HCT116 (cell line): ENCODE measurements at regions not wholly inside any gene's neighbourhood (a gene's known extent, or its start where the extent isn't known, plus 50 kb on each side); places are given as distances from the start of the nearest gene placed in this dataset.

ENCODE experiments used
- ATAC-seq: fragments of 200-7000 bp; cut with Tn5 transposase; 2 replicates; pipeline ENCODE4 v1.9.1; 2020; ENCODE audit warnings: mild to moderate bottlenecking, moderate library complexity
- BruUV-seq: library from RNA; stranded (reverse); fragments of 400-500 nt; replicated peaks from 2 replicates; lab custom pipeline; 2021; lab: Mats Ljungman, UMichigan
- CTCF ChIA-PET: fragments of 300-600 bp; sonication (Branson Sonifier 250); formaldehyde crosslinking; loops from one replicate; lab custom pipeline; 2021; ENCODE audit warnings: antibody characterized with exemption; lab: Charles Lee
- POLR2A ChIA-PET: fragments of 300-600, 350-600 bp; sonication (Branson Sonifier 250); formaldehyde crosslinking; loops from one replicate; lab custom pipeline; 2021; ENCODE audit warnings: antibody characterized with exemption; lab: Charles Lee
- RAD21 ChIA-PET, 2 experiments: fragments of 300-600 bp; sonication (Branson Sonifier 250); formaldehyde crosslinking; loops; one replicate each; lab custom pipeline; 2023; ENCODE audit warnings: low total read pairs in 2 of 2; ENCODE audit not compliant: uncharacterized antibody in 2 of 2, unreplicated experiment in 2 of 2, low non-redundant PET in 1 of 2; lab: Charles Lee
- DNase-seq: peaks from one replicate; pipeline ENCODE4 v3.0.0-alpha.2; 2010; ENCODE audit warnings: low read depth, low spot score
- H2AFZ ChIP-seq: fragments of 200-600 bp; shearing (Covaris generic), sonication (generic); 2 replicates; pipeline ENCODE4 v1.6.1; 2017; ENCODE audit warnings: low read depth, mixed run types, mixed read lengths, antibody characterized with exemption, low read length; ENCODE audit not compliant: poor library complexity, severe bottlenecking
- H3K27ac ChIP-seq: 2 replicates; pipeline ENCODE4 v1.5.1; 2012; ENCODE audit warnings: low read depth, low read length
- H3K27me3 ChIP-seq: fragments of 200-600 bp; sonication (generic); 2 replicates; pipeline ENCODE4 v1.6.1; 2016; ENCODE audit warnings: mixed run types, low read length, mixed read lengths; ENCODE audit not compliant: insufficient read depth
- H3K36me3 ChIP-seq, 2 experiments: fragments of 200-500 bp in 1 of 2; fragments of 200-600 bp in 1 of 2; sonication (Bioruptor generic) in 1 of 2; sonication (generic) in 1 of 2; 2 replicates each; pipeline versions ENCODE4 v1.5.1 to v1.6.1; 2014 to 2016; ENCODE audit warnings: low read length in 2 of 2, inconsistent platforms in 1 of 2, mixed read lengths in 1 of 2, mixed run types in 1 of 2; ENCODE audit not compliant: insufficient read depth in 2 of 2, control insufficient read depth in 1 of 2
- H3K4me1 ChIP-seq, 2 experiments: fragments of 200-600 bp in 1 of 2; sonication (generic) in 1 of 2; 2 replicates each; pipeline versions ENCODE4 v1.5.1 to v1.6.1; 2012 to 2017; ENCODE audit warnings: low read length in 2 of 2, inconsistent platforms in 1 of 2, mild to moderate bottlenecking in 1 of 2, mixed read lengths in 1 of 2, mixed run types in 1 of 2, moderate library complexity in 1 of 2; ENCODE audit not compliant: insufficient read depth in 2 of 2, control insufficient read depth in 1 of 2
- H3K4me2 ChIP-seq: fragments of 200-600 bp; sonication (generic); 2 replicates; pipeline ENCODE4 v1.6.1; 2017; ENCODE audit warnings: mixed run types, low read length, mixed read lengths
- H3K4me3 ChIP-seq, 2 experiments: fragments of 200-600 bp in 1 of 2; sonication (generic) in 1 of 2; replicated peaks in 1 of 2; 2 replicates each; pipeline ENCODE4 v1.5.1; 2011 to 2016; ENCODE audit warnings: low read length in 2 of 2, control low read depth in 1 of 2, low read depth in 1 of 2, mild to moderate bottlenecking in 1 of 2, mixed read lengths in 1 of 2, mixed run types in 1 of 2
- H3K79me2 ChIP-seq: fragments of 200-600 bp; sonication (generic); 2 replicates; pipeline ENCODE4 v1.6.1; 2017; ENCODE audit warnings: mild to moderate bottlenecking, mixed run types, low read length, moderate library complexity, mixed read lengths; ENCODE audit not compliant: insufficient read depth
- H3K9ac ChIP-seq: fragments of 200-600 bp; sonication (generic); 2 replicates; pipeline ENCODE4 v1.6.1; 2016; ENCODE audit warnings: low read length, mixed read lengths
- H3K9me2 ChIP-seq: fragments of 200-600 bp; sonication (generic), shearing (Covaris generic); 2 replicates; pipeline ENCODE4 v1.6.1; 2017; ENCODE audit warnings: mixed run types, mild to moderate bottlenecking, moderate library complexity; ENCODE audit not compliant: insufficient read depth
- H3K9me3 ChIP-seq, 2 experiments: fragments of 200-500 bp in 1 of 2; fragments of 200-600 bp in 1 of 2; sonication (Bioruptor generic) in 1 of 2; sonication (generic) in 1 of 2; 2 replicates each; pipeline ENCODE4 v1.6.1; 2014 to 2017; ENCODE audit warnings: low read length in 2 of 2, mixed read lengths in 2 of 2, inconsistent platforms in 1 of 2, low read depth in 1 of 2, mild to moderate bottlenecking in 1 of 2, mixed run types in 1 of 2, moderate library complexity in 1 of 2; ENCODE audit not compliant: control insufficient read depth in 1 of 2, insufficient read depth in 1 of 2
- H4K20me1 ChIP-seq: fragments of 200-600 bp; sonication (generic), shearing (Covaris generic); 2 replicates; pipeline ENCODE4 v1.6.1; 2017; ENCODE audit warnings: mixed run types, mild to moderate bottlenecking, moderate library complexity; ENCODE audit not compliant: insufficient read depth
- ATF3 ChIP-seq: IDR thresholded peaks from 2 replicates; pipeline ENCODE4 v1.6.1; 2012
- CEBPB ChIP-seq: IDR thresholded peaks from 2 replicates; pipeline ENCODE4 v1.6.1; 2012; ENCODE audit warnings: low read depth
- CTCF ChIP-seq, 3 experiments: fragments of 200-600 bp in 1 of 3; sonication (generic) in 1 of 3; IDR thresholded peaks in 2 of 3; conservative IDR thresholded peaks in 1 of 3; 2 replicates each; pipeline ENCODE4 v1.5.1; 2012 to 2017; ENCODE audit warnings: low read depth in 2 of 3, low read length in 2 of 3, antibody characterized with exemption in 1 of 3, borderline replicate concordance in 1 of 3, control low read depth in 1 of 3, mild to moderate bottlenecking in 1 of 3, mixed read lengths in 1 of 3, mixed run types in 1 of 3, moderate library complexity in 1 of 3; ENCODE audit not compliant: insufficient read depth in 1 of 3
- EGR1 ChIP-seq: IDR thresholded peaks from 2 replicates; pipeline ENCODE4 v1.6.1; 2012; ENCODE audit warnings: low read depth
- ELF1 ChIP-seq: IDR thresholded peaks from 2 replicates; pipeline ENCODE4 v1.6.1; 2012; ENCODE audit warnings: low read depth, borderline replicate concordance
- FOSL1 ChIP-seq: IDR thresholded peaks from 2 replicates; pipeline ENCODE4 v1.6.1; 2012; ENCODE audit warnings: low read depth
- MAX ChIP-seq: IDR thresholded peaks from 2 replicates; pipeline ENCODE4 v1.6.1; 2012
- RAD21 ChIP-seq: IDR thresholded peaks from 2 replicates; pipeline ENCODE4 v1.6.1; 2012; ENCODE audit warnings: low read depth, mild to moderate bottlenecking
- SIN3A ChIP-seq: IDR thresholded peaks from 2 replicates; pipeline ENCODE4 v1.6.1; 2012; ENCODE audit warnings: low read depth
- SP1 ChIP-seq: IDR thresholded peaks from 2 replicates; pipeline ENCODE4 v1.6.1; 2012; ENCODE audit warnings: low read depth
- TCF7L2 ChIP-seq: IDR thresholded peaks from 2 replicates; pipeline ENCODE4 v1.7.0; 2011; ENCODE audit warnings: borderline replicate concordance, inconsistent platforms; ENCODE audit not compliant: insufficient read depth, insufficient read length; ENCODE audit errors: extremely low read depth
- YY1 ChIP-seq: IDR thresholded peaks from 2 replicates; pipeline ENCODE4 v1.6.1; 2011; ENCODE audit warnings: low read length, low read depth, moderate library complexity, mild to moderate bottlenecking; ENCODE audit not compliant: insufficient replicate concordance; ENCODE audit errors: extremely low read depth
- ZBTB33 ChIP-seq: IDR thresholded peaks from 2 replicates; pipeline ENCODE4 v1.6.1; 2011; ENCODE audit warnings: mild to moderate bottlenecking, low read length, moderate library complexity; ENCODE audit not compliant: insufficient replicate concordance; ENCODE audit errors: extremely low read depth
- ZFX ChIP-seq: fragments of 450-650 bp; IDR thresholded peaks from 2 replicates; pipeline ENCODE4 v1.6.1; 2017
- ZNF274 ChIP-seq: fragments of 200-500 bp; sonication (Bioruptor generic); IDR thresholded peaks from 2 replicates; pipeline ENCODE4 v1.6.1; 2014; ENCODE audit warnings: mild to moderate bottlenecking, low read depth, low read length, inconsistent platforms
- intact Hi-C: fragments of 100-400 bp; cut with micrococcal nuclease; formaldehyde crosslinking; loops from 2 replicates; pipeline ENCODE4 v1.10.0; 2022

- Histone ChIP-seq H4K20me1 (no peaks in the 10 kb centered on the region), H3K4me3 (no peak overlapping the region), H3K27me3 (no peaks in the 10 kb centered on the region), H3K27ac (no peak overlapping the region), H3K4me2 (no peak overlapping the region), H3K36me3 (no peaks in the 10 kb centered on the region), H3K9ac (no peak overlapping the region), H3K4me1 (no peaks in the 10 kb centered on the region), H3K9me2 (no peaks in the 10 kb centered on the region), H3K9me3 (no peaks in the 10 kb centered on the region), H3K79me2 (no peaks in the 10 kb centered on the region), H2AFZ (no peak overlapping the region)
- DNase-seq (no peak), ATAC-seq (no peak)
- RAD21 ChIA-PET = no interaction called here
- CTCF ChIA-PET = no interaction called here
- no peak for TF ChIP-seq TCF7L2
- TF ChIP-seq SIN3A = no peak
- TF ChIP-seq YY1 = no peak
- no peak for TF ChIP-seq RAD21
- TF ChIP-seq ZBTB33 = no peak
- TF ChIP-seq ELF1 = no peak
- no peak for TF ChIP-seq FOSL1
- no peak for TF ChIP-seq CTCF (IDR thresholded peaks at IDR 0.05 in 2 of 3, conservative IDR thresholded peaks at IDR 0.05 in 1 of 3; ENCODE audit: borderline replicate concordance in 1 of 3, insufficient read depth in 1 of 3, low read depth in 2 of 3, low read length in 2 of 3)
- TF ChIP-seq EGR1 = no peak
- no peak for TF ChIP-seq ATF3
- no peak for TF ChIP-seq ZNF274
- no peak for TF ChIP-seq MAX
- no peak for TF ChIP-seq CEBPB
- no peak for TF ChIP-seq ZFX
- no peak for TF ChIP-seq SP1
- BruUV-seq = no TSS peak
- intact Hi-C loops = no loop called here
- POLR2A ChIA-PET = no interaction called here
Measured at GRCh38 chr3:106088899-106089298, 220.1 kb upstream of the CBLB start.
